ENCODE measurements at regions not wholly inside any gene's neighbourhood (a gene's known extent, or its start where the extent isn't known, plus 50 kb on each side); places are given as distances from the start of the nearest gene placed in this dataset.
"Not testable (repeated sequence)": the region's sequence is repeated elsewhere in the genome, so short reads cannot be mapped to it uniquely, and the experiment has no call there.

DNA sequence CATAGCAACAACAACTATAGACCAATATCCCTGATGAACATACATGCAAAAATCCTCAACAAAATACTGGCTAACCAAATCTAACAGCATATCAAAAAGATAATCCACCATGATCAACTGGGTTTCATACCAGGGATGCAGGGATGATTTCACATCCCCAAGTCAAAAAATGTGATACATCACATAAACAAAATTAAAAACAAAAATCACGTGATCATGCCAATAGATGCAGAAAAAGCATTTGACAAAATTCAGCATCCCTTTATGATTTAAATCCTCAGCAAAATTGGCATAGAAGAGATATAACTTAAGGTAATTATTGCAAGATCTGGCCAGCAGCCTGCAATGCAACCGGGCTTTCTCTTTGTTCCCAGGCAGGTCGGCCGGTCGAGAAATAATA lies 735.1 kb upstream of the SGO1 start:
- DNase-seq; H3K4me1 ChIP-seq (ENCODE audit: control insufficient read depth, insufficient read depth, low read length); H2BK15ac ChIP-seq (ENCODE audit: low read depth, low read length); intact Hi-C loops (cut with micrococcal nuclease); H3K23ac ChIP-seq (ENCODE audit: low read depth, low read length); H2BK5ac ChIP-seq (ENCODE audit: low read depth, low read length, poor library complexity, severe bottlenecking); H2BK120ac ChIP-seq (ENCODE audit: low read depth, low read length); H4K8ac ChIP-seq (ENCODE audit: low read depth in 2 of 2, low read length in 2 of 2); H4K5ac ChIP-seq (ENCODE audit: low read depth, low read length); H3K36me3 ChIP-seq (ENCODE audit: control insufficient read depth, insufficient read depth, low read length); ATAC-seq (ENCODE audit: low read depth); BruUV-seq (replicated peaks); H3K4me3 ChIP-seq (ENCODE audit: insufficient read depth, low read depth, low read length); H3K27ac ChIP-seq (ENCODE audit: insufficient read depth, low read length); H2AK9ac ChIP-seq (replicated peaks; ENCODE audit: low read depth, low read length, poor library complexity); H2AFZ ChIP-seq (replicated peaks; ENCODE audit: low read length, poor library complexity); H3K4me2 ChIP-seq (ENCODE audit: low read depth, low read length); H2AK5ac ChIP-seq (ENCODE audit: low read depth, low read length); H3K14ac ChIP-seq (replicated peaks; ENCODE audit: low read depth, low read length); H4K20me1 ChIP-seq (ENCODE audit: insufficient read depth, low read length); CTCF ChIA-PET; H3K79me1 ChIP-seq (ENCODE audit: low read depth in 1 of 2, low read length in 2 of 2); H3K18ac ChIP-seq (ENCODE audit: low read depth, low read length); H3K56ac ChIP-seq (ENCODE audit: extremely low read depth, insufficient read depth, low read length); H4K91ac ChIP-seq (ENCODE audit: insufficient read depth, low read depth, low read length); dilution Hi-C loops (cut with HindIII; ENCODE audit: low sequenced_read_pairs, unreplicated experiment); H3K9me1 ChIP-seq (ENCODE audit: insufficient read depth, low read length); H3K27me3 ChIP-seq (ENCODE audit: control insufficient read depth, insufficient read depth, low read length); in situ Hi-C loops (cut with MboI; ENCODE audit: low sequenced_read_pairs); H3K9me3 ChIP-seq (ENCODE audit: control insufficient read depth, insufficient read depth, low read length); H3K9ac ChIP-seq (ENCODE audit: low read depth, low read length); H3K4ac ChIP-seq (ENCODE audit: low read depth, low read length); POLR2A ChIA-PET (ENCODE audit: unreplicated experiment); H2BK20ac ChIP-seq (ENCODE audit: low read depth, low read length): not testable (repeated sequence)
- no CpG with 5 or more reads among the region's 5 CpGs for WGBS, 2 experiments (ENCODE audit: extremely low coverage in 2 of 2, insufficient read length in 1 of 2)
